Nephron (organoid): ENCODE measurements at regions not wholly inside any gene's neighbourhood (a gene's known extent, or its start where the extent isn't known, plus 50 kb on each side); places are given as distances from the start of the nearest gene placed in this dataset.

Experiments
- H3K27ac Mint-ChIP-seq, 3 experiments: 2 replicates each; pipeline ENCODE4 v1.8.0; 2020; ENCODE audit warnings: mixed read lengths in 3 of 3, mild to moderate bottlenecking in 2 of 3, moderate library complexity in 1 of 3
- H3K27me3 Mint-ChIP-seq: 2 replicates; pipeline ENCODE4 v1.8.0; 2021; ENCODE audit warnings: low read depth, mild to moderate bottlenecking, moderate library complexity, mixed read lengths
- H3K36me3 Mint-ChIP-seq: 2 replicates; pipeline ENCODE4 v1.8.0; 2020; ENCODE audit warnings: low read depth, mixed read lengths
- H3K4me1 Mint-ChIP-seq: 2 replicates; pipeline ENCODE4 v1.8.0; 2020; ENCODE audit warnings: mixed read lengths
- H3K4me3 Mint-ChIP-seq, 3 experiments: 2 replicates each; pipeline ENCODE4 v1.8.0; 2020; ENCODE audit warnings: mild to moderate bottlenecking in 3 of 3, mixed read lengths in 3 of 3, moderate library complexity in 2 of 3
- H3K9me3 Mint-ChIP-seq: 2 replicates; pipeline ENCODE4 v1.8.0; 2020; ENCODE audit warnings: mixed read lengths
- CTCF ChIP-seq, 3 experiments: fragments of 200-600 bp; sonication (generic); IDR thresholded peaks; one replicate each; pipeline ENCODE4 v1.5.0; 2021; ENCODE audit warnings: antibody characterized with exemption in 3 of 3; ENCODE audit not compliant: unreplicated experiment in 3 of 3

- Mint-ChIP-seq H3K36me3 (no peaks in the 10 kb centered on the region), H3K9me3 (no peaks in the 10 kb centered on the region), H3K4me1 (peaks cover 13% of the 10 kb centered on the region), H3K27ac (no peak overlapping the region), H3K4me3 (no peak overlapping the region), H3K27me3 (no peaks in the 10 kb centered on the region)
- no peak for TF ChIP-seq CTCF (IDR thresholded peaks at IDR 0.05; ENCODE audit: unreplicated experiment in 3 of 3)
Measured at GRCh38 chr20:22696759-22697158, 112.4 kb upstream of the FOXA2 start.

GRCh38 chr20:22698259-22698842, 114.0 kb upstream of the FOXA2 start:
- H3K27ac Mint-ChIP-seq, result no peak overlapping the region
- no peaks in the 10 kb centered on the region for H3K27me3 Mint-ChIP-seq
- peaks cover 6% of the 10 kb centered on the region for H3K9me3 Mint-ChIP-seq
- no peak for TF ChIP-seq CTCF (IDR thresholded peaks at IDR 0.05; ENCODE audit: unreplicated experiment in 3 of 3)
- H3K4me3 Mint-ChIP-seq, result no peak overlapping the region
- H3K36me3 Mint-ChIP-seq, result no peaks in the 10 kb centered on the region
- peaks cover 13% of the 10 kb centered on the region for H3K4me1 Mint-ChIP-seq

- Mint-ChIP-seq H3K27me3 (no peaks in the 10 kb centered on the region), H3K36me3 (no peaks in the 10 kb centered on the region), H3K4me3 (no peak overlapping the region), H3K9me3 (peaks cover 6% of the 10 kb centered on the region), H3K27ac (no peak overlapping the region), H3K4me1 (peaks cover 13% of the 10 kb centered on the region)
- no peak for TF ChIP-seq CTCF (IDR thresholded peaks at IDR 0.05; ENCODE audit: unreplicated experiment in 3 of 3)
Measured at GRCh38 chr20:22699396-22699795, 115.0 kb upstream of the FOXA2 start.

- Mint-ChIP-seq H3K36me3 (no peaks in the 10 kb centered on the region), H3K9me3 (peaks cover 6% of the 10 kb centered on the region), H3K27ac (no peak overlapping the region), H3K4me3 (no peak overlapping the region), H3K27me3 (no peaks in the 10 kb centered on the region), H3K4me1 (peaks cover 9% of the 10 kb centered on the region)
- no peak for TF ChIP-seq CTCF (IDR thresholded peaks at IDR 0.05; ENCODE audit: unreplicated experiment in 3 of 3)
Measured at GRCh38 chr20:22700367-22700766, 116.0 kb upstream of the FOXA2 start.

GRCh38 chr20:22701679-22702308, 117.4 kb upstream of the FOXA2 start:
- peaks cover 9% of the 10 kb centered on the region for H3K4me1 Mint-ChIP-seq
- H3K4me3 Mint-ChIP-seq, result no peak overlapping the region
- no peak overlapping the region for H3K27ac Mint-ChIP-seq
- peaks cover 10% of the 10 kb centered on the region for H3K9me3 Mint-ChIP-seq
- H3K27me3 Mint-ChIP-seq, result no peaks in the 10 kb centered on the region
- no peak for TF ChIP-seq CTCF (IDR thresholded peaks at IDR 0.05; ENCODE audit: unreplicated experiment in 3 of 3)
- no peaks in the 10 kb centered on the region for H3K36me3 Mint-ChIP-seq

GRCh38 chr20:22703843-22704242, 119.5 kb upstream of the FOXA2 start:
- Mint-ChIP-seq H3K4me3 (no peak overlapping the region), H3K27ac (no peak overlapping the region), H3K4me1 (peaks cover 9% of the 10 kb centered on the region), H3K27me3 (no peaks in the 10 kb centered on the region), H3K9me3 (peaks cover 12% of the 10 kb centered on the region), H3K36me3 (no peaks in the 10 kb centered on the region)
- TF ChIP-seq CTCF (IDR thresholded peaks at IDR 0.05; ENCODE audit: unreplicated experiment in 3 of 3), result no peak
